Hippocampal formation (tissue), 2 donors: ENCODE measurements at regions not wholly inside any gene's neighbourhood (a gene's known extent, or its start where the extent isn't known, plus 50 kb on each side); places are given as distances from the start of the nearest gene placed in this dataset.

Source experiments
- DNase-seq, 2 donors: peaks; one replicate each; lab custom pipeline; 2025; lab: John Stamatoyannopoulos, UW

DNA sequence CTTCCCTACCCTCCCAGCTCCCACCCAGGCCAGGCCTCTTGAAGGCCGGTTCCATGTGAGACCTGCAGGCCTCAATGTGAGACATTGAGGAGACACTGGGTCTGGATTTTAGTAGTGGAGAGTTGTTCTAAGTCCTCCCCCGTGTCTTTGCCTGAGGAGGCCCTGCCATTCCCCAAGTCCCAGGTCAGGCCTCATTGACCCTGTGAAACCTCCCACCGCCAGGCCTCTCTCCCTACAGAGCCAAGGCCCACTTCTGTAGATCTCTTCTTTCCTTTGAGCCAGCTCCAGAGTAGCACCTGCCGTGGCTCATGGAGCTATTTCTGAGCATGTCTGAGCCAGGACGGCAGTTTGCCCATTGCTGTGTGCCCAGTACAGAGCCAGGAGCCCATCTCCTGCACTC lies 1419.6 kb downstream of the TBC1D22A start:
- DNase-seq: no peak

DNA sequence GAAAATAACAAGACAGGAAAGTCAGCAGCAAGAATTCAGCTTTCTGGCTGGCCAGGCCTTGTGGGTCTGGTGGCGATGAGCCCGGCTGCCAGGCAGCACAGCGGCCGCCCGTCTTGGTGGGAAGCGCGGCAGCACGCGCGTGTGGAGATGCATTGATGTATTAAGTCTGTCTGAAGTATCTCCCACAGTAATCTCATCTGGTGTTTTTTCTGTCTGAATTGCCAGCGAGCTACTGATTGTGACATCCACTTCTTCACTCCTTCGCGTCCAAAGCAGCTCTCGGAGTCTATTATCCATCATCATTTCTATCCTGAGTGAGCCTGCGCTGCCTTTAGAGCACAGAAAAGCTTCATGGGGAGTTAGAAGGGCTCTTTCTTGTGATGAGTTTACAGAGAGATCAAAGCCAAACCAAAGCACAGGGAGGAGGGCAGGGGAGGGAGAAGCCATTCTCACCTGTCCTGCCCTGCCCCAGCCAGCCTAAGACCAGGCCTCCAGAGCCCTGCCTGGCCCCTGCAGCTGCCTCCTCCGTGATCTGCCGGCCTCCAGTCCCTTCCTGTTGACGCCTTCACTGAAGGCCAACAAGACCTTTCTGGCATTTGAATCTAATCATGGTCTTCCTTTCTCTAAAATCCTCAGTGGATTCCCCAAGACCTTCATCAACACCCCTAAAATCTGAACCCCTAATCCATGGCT lies 1419.0 kb downstream of the TBC1D22A start:
- DNase-seq: no peak

DNA sequence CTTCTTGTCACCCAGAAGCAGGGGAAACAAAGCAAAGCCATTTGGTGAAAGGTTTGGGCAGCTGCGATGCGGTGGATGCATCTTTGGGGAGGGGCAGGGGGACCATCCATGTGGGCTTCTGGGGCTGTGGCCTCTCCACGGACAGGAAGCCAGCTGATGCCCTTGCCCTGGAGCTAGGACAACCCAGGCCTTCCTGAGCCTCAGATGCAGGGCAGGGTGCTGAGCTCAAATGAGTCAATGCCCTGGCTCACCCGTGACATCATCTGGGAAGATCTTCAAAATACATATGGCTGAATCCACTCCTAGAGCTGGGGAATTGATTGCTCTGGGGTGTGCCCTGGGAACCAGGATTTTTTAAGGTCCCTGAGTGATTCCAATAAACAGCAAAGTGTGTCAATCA lies 1418.2 kb downstream of the TBC1D22A start:
- DNase-seq: no peak

DNA sequence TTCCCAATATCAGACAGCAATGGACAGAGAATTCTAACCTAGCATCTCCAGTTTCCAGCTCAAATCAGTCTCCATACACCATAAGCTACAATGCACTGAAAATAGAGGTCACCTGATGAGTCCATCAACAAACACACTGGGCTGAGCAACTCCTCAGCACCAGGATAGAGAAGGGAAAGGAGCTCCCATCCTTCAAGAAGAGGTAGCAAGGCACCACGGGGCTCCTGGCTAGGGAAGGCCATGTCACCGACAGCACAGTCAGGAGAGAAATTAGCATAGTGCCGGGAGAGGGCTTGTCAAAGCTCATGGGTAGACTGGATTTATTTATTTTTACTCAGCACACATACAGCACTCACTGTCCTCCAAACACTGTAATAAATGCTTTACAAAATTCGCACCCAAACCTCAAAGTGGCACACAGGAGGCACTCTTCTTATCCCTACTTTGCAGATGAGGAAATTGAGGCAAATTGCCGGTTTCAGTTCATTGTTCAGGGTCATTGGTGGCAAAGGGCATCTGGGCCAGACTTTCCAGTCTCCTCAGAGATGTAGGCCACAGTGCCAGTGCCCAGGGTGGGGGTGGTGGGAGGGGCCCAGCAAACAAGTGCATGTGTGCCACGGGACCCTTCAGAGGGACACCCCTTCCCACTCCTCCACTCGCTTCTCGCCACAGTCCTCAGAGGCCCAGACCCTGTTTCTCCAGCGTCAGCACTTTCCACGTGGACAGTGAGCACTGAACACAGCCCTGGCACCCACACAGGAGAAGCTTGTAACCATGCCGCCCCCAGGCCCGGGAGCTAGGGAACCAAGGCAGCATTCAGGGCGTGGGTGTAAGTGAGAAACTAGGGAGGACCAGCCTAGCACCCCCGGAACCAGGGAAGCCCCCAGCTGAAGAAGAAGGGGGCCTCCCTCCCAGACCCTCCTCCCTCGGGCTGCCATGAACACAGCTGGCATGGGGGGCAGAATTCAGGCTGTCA lies 1417.4 kb downstream of the TBC1D22A start:
- DNase-seq: no peak

DNA sequence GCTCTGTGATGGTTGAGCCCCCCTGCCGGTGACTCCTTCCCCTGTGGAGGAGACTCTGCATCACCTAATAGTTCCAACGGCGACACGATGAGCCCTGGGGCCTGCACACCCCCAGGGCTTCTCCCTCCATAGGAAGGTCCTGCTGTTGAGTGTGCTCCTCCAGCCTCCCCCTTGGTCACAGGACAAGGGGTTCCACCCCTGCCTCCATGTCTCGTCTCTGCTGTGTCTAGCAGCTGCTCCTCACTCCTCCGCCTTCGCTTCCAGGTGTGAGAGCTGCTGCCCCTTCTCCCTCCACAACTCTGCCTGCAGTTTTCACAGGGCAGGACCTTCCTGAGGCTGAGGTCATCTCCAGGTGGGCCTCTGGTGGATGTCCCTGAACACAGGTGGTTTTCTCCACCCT lies 1416.1 kb downstream of the TBC1D22A start:
- DNase-seq: no peak

DNA sequence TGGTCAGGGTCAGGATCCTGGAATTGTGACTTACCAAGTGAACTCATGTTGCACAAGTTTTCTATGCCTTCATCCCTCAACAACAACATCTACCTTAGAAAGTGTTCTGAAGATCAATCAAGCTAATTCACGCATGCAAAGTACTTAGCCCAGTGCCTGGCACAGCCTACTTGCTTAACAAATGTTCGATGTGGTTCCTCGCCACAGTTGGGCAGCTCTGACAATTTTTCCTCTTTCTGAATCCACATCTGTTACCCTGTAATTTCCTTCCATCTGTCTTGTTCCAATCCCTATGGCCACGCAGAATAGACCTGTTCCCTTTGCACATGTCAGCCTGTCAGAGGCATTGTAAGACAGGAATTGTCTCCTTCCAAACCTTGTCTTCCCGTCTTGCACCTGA lies 1415.2 kb downstream of the TBC1D22A start:
- no peak for DNase-seq

DNA sequence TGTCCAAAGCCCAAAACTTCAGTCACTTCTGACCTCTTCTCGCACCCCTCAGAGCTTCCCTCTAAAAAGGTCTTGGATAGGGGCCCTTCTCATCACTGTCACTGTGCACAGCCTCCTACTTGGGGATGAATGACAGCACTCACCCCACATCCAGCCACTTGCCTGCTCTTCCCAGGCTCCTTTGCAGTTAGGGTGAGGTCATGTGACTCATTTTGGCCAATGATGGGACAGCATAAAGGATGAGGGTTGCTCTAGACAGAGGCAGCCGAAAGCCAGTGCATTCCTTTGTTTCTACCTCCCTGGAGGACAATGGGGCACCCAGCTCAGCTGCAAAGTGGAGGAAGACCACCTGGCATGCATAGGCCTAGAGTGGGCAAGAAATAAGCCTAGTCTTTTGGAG lies 1413.3 kb downstream of the TBC1D22A start:
- no peak for DNase-seq

DNA sequence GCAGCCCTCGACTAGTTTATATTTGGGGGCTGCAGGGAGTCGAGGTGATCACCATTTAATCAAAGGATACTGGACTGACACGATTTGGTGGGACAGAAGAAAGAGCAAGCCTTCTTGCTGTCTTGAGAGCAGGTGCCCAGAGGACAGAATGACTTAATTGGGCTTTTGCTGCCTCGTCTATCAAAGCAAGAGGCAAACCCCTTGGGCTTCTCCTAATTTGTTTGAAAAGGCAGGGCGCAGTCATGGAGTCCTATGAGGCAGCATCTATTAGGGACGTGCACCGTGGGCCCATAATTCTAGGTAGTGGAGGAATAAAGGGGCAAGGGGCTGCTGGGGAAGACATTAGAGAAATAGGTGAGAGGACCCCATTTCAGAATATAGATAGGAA lies 1411.3 kb downstream of the TBC1D22A start:
- DNase-seq: no peak

DNA sequence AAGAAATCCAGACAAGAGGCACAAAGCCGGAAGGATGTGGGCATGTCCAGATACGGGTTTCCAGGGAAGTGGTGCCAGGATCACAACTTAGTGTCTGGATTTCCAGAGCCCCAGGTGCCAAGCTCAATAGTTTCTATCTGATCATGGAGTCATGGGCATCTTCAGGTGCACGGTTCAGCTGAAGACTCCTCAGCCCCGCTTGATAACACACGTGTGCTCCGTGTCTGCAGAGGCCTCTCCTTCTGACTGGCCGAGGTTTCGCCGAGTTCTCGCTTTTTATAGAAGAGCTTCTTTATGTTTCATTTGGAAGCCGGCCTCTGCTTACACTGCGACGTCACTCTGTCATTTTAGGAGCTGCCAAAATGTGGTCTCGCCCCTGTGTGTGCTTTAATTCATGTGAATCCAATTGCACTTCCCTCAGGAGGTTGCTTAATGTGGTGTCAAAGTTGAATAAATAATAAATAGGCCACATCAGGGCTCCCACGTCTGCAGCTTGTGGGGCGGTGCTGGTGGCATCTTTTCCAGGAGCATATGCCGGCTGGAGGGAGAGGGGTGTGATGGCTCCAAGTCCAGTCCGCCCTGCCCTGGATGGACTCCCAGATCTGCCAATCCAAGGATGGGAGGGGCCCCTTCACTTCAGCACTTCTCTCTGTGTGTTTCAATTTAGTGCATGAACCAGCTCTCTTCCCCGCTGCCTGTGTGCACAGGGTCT lies 1410.8 kb downstream of the TBC1D22A start:
- no peak for DNase-seq

DNA sequence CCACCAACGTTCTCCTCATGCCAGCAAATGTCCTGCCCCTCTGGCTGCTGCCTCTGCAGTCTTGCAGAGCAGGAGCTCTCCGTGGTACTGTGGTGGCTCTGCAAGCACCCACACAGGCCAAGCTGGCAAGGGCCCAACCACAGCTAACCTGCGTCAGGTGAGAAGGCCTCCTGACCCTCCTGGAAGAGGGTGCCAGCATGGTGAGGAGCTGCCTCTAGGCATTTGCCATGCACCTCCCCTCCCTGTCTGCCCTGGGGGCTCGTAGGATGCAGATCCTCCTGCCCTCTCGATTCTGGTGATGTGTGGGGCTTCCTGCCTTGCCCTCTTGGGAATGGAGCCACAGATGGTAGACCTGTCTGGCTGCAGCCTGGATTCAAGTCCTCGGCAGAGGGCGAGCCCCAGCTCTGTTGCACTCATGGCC lies 1408.8 kb downstream of the TBC1D22A start:
- no peak for DNase-seq

DNA sequence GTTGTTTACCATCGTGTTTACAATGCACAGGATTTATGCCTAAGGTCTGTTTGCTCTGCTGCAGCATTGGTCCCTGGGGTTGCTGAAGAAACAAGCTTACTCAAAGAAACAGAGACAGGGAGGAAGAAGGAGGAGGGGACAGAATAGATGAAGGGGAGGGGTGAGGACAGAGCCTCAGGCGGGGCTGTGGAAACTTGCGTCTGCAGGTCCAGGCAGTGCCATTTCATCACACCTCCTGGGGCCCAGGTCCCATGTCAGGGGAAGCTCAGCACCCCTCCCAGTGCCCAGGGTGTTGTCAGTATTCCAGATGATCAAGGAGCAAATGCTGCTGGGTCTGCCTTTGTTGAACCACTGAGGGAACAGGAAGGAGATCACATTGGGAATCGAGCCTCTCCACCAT lies 1406.8 kb downstream of the TBC1D22A start:
- DNase-seq: no peak

DNA sequence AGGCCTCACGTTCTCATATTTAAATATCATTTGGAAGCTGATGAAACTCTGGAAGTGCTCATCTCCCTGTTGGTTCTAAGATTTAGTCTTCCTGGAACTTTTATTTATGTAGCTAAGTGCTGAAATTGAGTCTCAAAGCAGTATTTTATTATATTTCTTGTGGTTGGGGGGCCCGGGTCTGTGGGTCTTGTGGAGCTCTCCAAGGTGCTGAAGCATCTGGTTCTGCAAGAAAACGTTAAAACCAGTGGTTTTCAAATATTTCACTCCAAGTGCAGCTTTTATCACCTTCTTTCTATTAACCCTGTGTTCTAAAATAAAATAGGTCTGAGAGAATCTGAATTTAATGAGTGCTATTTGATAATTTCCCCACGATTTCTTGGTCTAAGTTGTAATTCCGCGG lies 1404.8 kb downstream of the TBC1D22A start:
- no peak for DNase-seq

DNA sequence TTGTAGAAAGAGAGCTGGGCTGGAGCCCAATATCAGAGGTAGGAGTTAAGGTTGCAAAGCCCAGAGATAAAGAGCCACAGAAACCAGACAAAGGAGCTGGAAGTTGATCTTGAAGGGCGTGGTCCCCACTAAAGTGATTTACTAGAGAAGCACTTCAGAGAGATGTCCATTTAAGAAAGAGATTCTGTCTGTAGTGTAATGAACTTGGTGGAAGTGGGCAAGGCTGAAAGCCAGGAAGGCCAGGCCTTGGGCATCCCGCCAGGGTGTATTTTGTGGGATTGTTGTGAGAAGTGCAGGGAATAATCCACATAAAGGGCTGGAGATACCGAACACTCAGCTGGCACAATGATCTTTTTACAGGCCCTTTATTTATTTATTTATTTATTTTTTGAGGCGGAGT lies 1398.8 kb downstream of the TBC1D22A start:
- no peak for DNase-seq

DNA sequence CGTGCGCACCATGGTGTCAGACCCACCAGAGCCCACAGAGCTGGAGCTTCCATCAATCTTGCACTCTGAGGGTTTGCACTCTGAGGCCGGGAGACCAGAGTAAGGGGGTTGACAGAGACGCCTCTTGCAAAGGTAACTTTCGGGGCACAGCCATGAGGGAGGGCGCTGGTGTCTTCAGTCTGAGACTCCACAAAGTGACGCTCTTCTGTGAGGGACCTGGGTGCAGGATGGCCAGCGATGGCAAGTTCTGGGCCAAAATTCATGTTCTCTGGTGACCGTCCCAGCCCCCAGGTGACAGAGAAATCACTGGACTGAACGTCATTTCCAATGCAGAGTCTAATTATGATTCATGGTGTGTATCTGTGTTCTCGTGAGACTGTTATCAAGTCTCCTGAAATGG lies 1395.2 kb downstream of the TBC1D22A start:
- DNase-seq: no peak

DNA sequence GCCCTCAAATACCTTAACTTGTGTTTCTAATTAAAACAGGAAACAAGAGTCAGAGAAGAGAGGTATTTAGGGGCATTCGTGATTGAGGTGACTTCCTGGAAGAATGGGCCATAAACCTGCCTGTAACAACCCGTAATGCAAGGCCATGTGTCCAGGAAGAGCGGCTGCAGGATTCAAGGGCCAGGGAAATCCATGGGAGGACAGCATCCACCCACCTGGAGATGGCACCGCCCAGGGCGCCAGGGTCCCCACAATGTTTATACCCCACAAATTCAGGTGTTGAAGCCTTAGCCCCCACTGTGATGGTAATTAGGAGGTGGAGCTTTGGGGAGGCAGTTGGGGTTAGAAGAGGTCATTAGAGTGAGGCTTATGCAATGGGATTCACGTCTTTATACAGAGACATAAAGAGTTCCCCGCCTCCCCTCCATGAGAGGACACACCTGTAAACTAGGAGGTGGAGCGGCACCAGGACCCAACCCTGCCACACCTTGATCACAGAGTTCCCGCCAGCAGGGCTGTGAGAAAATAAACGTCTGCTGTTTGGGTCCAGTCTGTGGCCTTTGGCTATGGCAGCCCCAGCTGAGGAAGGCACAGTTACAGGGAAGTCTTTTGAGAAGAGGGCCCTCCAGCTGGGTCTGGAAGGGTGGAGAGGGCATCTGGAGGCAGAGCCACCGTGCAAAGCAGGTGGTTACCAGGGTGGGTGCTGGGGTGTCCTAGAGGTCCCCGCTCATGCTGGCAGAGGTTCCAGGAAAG lies 1394.3 kb downstream of the TBC1D22A start:
- DNase-seq: no peak

DNA sequence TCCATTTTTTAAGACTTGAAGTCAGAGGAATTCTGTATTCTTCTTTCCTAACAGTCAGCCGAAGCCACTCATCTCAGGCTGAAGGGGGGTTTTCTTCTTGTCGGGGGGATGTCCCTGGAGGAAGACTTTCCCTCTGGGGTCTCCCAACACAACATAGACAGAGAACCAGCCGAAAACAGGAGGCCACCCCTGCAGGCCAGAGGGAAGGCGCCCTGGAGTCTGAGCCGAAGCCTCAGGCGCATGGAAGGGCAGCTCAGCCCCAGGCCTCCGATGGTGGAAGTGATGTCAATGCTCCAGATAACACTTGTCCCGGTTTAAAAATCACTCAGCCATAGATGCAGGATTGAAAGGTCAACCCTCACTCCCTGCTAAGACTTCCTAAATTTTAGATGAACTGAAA lies 1393.0 kb downstream of the TBC1D22A start:
- no peak for DNase-seq

DNA sequence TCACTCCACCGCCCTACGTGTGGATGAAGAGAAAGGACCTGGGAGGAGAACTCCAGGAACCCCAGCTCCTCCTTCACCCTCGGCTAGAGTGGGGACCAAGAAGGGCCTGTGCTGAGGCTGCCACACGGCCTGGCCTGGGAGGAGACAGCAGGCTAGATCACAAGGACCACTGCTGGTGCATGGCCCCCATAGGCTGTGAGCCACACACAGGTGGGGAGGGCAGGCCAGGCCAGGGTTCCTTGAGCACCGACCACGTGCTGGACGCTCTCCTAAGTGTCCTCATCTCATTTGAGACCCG lies 1392.4 kb downstream of the TBC1D22A start:
- DNase-seq: no peak

DNA sequence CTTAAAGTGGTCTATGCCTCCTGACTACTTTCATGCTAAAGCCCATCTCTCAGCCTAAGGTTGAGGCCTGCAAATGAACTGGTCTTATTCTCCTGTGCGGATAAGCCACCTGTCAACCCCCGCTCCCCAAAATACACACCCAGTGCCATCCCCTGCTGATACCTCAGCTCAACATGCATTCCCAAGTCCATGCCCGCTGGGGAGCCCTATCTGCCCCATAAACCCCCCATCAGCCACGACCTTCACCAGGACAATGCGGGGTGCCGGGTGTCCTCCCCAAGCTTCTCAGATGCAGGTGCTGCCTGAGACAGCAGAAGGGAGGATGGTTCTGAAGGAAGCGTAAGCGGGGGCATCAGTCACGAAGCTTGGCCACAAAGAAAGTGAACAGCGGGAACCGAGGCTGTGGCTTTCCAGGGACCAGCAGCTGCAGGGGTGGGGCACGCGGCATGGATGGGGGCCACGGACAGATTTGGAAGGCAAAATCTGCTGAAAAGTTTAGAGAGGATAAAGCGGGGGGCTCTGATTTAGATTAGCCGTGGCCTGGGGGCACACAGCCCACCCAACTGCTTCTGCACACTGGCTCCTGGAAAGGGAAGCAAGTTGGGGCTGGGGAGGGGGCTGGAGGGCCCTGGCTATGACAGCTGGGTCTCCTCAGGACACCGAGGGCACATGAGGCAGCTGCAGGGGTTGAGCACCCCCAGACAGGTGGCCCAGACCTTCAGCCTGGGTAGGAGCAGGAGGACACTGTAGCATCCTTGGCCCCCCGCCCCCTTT lies 1391.9 kb downstream of the TBC1D22A start:
- DNase-seq: no peak

DNA sequence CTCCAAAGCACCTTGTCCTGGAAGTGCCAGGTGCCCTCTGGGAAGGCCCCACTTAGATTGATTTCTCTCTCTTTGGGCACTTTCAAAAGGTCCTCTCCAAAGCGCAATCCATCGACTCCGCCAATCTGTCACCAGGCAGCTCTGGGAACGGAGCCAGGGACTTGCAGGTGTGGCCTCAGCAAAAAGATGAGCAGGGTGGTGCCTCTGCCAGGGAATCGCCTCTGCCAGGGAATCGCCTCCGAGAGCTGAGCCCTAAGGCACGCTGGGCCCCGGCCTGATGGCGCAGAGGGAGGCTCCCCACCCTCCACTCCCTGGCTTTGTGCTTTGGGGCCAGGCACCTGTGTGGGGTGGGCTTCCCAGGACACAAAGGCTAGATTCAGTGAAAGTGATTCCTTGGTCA lies 1391.3 kb downstream of the TBC1D22A start:
- no peak for DNase-seq

DNA sequence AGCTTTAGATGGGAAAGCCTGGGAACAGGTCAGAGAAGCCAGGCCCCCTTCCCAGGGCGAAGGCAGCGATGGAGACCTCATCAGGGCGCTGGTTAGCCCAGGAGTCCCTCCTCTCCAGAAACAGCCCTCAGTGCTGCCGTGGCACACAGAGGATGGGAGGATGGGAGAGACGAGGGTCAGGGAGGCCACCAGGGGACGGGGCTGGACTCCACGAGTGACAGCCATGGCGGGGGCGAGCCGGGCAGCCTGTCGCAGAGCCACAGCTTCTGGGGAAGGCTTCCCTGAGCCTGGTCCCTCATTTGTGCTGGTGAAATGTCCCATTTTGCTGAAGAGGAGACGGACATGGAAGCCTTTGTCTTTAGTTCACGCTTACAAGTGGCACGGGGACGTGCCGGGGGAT lies 1390.5 kb downstream of the TBC1D22A start:
- DNase-seq: no peak

DNA sequence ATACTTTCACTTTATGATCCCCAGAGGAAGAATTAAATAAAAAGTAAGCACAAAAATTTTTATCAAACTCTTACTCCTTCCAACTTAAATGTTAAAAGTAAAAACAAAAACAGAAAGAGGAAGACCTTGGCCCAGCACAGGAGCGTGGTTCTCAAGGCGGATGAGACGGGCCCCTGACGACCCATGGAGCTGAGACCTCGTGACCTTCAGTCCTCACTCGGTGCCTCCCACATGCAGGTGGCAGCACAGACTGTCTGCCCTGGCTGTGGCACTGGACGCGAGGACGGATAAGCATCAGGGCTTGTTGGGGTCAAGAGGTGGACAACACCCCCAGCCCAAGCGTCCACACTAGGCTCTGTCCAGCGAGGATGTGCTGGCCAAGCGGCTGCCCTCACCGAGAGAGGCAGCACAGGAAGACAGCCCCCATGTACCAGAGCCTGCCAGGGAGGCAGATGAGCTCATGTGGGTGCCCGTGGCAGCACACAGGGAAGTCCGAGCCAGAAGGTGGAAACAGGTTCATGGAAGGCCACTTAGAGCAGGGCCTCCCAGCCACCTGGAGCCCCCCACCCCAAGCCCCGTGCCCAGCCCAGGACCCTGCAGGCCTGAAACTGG lies 1389.8 kb downstream of the TBC1D22A start:
- DNase-seq: no peak
